ENCODE measurements at regions not wholly inside any gene's neighbourhood (a gene's known extent, or its start where the extent isn't known, plus 50 kb on each side); places are given as distances from the start of the nearest gene placed in this dataset.
"Not testable (repeated sequence)": the region's sequence is repeated elsewhere in the genome, so short reads cannot be mapped to it uniquely, and the experiment has no call there.

GRCh38 chr6:15739867-15740266 is 77.0 kb upstream of the DTNBP1 start:
- H3K4me3 ChIP-seq (ENCODE audit: low read depth, low read length) = no peak overlapping the region
- TF ChIP-seq CTCF (IDR thresholded peaks at IDR 0.05; ENCODE audit: insufficient read depth, low read length) = no peak
- DNase-seq (ENCODE audit: low read depth) = no peak

GRCh38 chr6:15739353-15739752 is 76.5 kb upstream of the DTNBP1 start:
- H3K4me3 ChIP-seq (ENCODE audit: low read depth, low read length) = no peak overlapping the region
- no peak for TF ChIP-seq CTCF (IDR thresholded peaks at IDR 0.05; ENCODE audit: insufficient read depth, low read length)
- no peak for DNase-seq (ENCODE audit: low read depth)

- not testable (repeated sequence) for DNase-seq (ENCODE audit: low read depth); H3K4me3 ChIP-seq (ENCODE audit: low read depth, low read length)
Observed at GRCh38 chr6:15738195-15738594, 75.4 kb upstream of the DTNBP1 start.

- no peak for DNase-seq (ENCODE audit: low read depth)
- TF ChIP-seq CTCF (IDR thresholded peaks at IDR 0.05; ENCODE audit: insufficient read depth, low read length) = no peak
- H3K4me3 ChIP-seq (ENCODE audit: low read depth, low read length) = no peak overlapping the region
Observed at GRCh38 chr6:15736297-15736696, 73.5 kb upstream of the DTNBP1 start.

- DNase-seq (ENCODE audit: low read depth) = peak; percentile 18
Observed at GRCh38 chr6:15735567-15736265, 72.9 kb upstream of the DTNBP1 start.

GRCh38 chr6:15734118-15734897 is 71.5 kb upstream of the DTNBP1 start:
- no peak overlapping the region for H3K4me3 ChIP-seq (ENCODE audit: low read depth, low read length)
- no peak for DNase-seq (ENCODE audit: low read depth)
- TF ChIP-seq CTCF (IDR thresholded peaks at IDR 0.05; ENCODE audit: insufficient read depth, low read length) = no peak

More at GRCh38 chr6:15735567-15736265, 72.9 kb upstream of the DTNBP1 start:
- no peak overlapping the region for H3K4me3 ChIP-seq (ENCODE audit: low read depth, low read length)
- TF ChIP-seq CTCF (IDR thresholded peaks at IDR 0.05; ENCODE audit: insufficient read depth, low read length) = no peak

GRCh38 chr6:15730922-15731321 is 68.1 kb upstream of the DTNBP1 start:
- H3K4me3 ChIP-seq (ENCODE audit: low read depth, low read length) = no peak overlapping the region
- TF ChIP-seq CTCF (IDR thresholded peaks at IDR 0.05; ENCODE audit: insufficient read depth, low read length) = no peak
- DNase-seq (ENCODE audit: low read depth) = no peak

All from fibroblast of the aortic adventitia (primary cell).